ENCODE measurements at regions not wholly inside any gene's neighbourhood (a gene's known extent, or its start where the extent isn't known, plus 50 kb on each side); places are given as distances from the start of the nearest gene placed in this dataset.
"Not testable (repeated sequence)": the region's sequence is repeated elsewhere in the genome, so short reads cannot be mapped to it uniquely, and the experiment has no call there.

- Mint-ChIP-seq H3K27ac (no peak overlapping the region), H3K4me1 (ENCODE audit: low read depth) (no peaks in the 10 kb centered on the region), H3K36me3 (ENCODE audit: low read depth) (no peaks in the 10 kb centered on the region), H3K9me3 (peaks cover 36% of the 10 kb centered on the region), H3K4me3 (no peak overlapping the region), H3K27me3 (no peaks in the 10 kb centered on the region)
- intact Hi-C loops (cut with micrococcal nuclease) = no loop called here
Observed at GRCh38 chr5:12920527-12920926, 1016.3 kb upstream of the CTNND2 start.

DNA sequence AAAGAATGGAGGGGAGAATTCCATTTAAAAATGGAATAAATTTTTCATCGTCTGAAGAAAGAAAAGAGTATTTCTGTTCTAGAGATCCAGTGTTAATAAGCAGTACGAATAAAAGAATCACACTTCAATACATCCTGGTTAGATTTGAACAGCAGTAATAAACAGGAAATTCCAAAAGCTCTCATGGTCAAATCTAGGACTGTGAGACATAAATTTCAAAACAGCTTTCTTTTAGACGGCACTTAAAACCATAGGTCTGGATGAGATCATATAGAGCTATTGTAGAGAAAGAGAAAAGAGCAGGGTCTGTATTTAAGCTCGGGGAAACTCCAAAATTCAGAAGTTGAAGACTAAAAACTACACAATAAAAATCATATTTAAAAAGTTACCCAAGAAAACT is 1006.9 kb upstream of the CTNND2 start:
- peaks cover 13% of the 10 kb centered on the region for H3K9me3 Mint-ChIP-seq
- H3K4me3 Mint-ChIP-seq = no peak overlapping the region
- no peaks in the 10 kb centered on the region for H3K4me1 Mint-ChIP-seq (ENCODE audit: low read depth)
- H3K36me3 Mint-ChIP-seq (ENCODE audit: low read depth) = no peaks in the 10 kb centered on the region
- no peak overlapping the region for H3K27ac Mint-ChIP-seq
- intact Hi-C loops (cut with micrococcal nuclease) = no loop called here
- no peaks in the 10 kb centered on the region for H3K27me3 Mint-ChIP-seq

GRCh38 chr5:12910641-12911040 is 1006.4 kb upstream of the CTNND2 start:
- no peaks in the 10 kb centered on the region for H3K4me1 Mint-ChIP-seq (ENCODE audit: low read depth)
- H3K27ac Mint-ChIP-seq = no peak overlapping the region
- H3K9me3 Mint-ChIP-seq = peaks cover 9% of the 10 kb centered on the region
- H3K27me3 Mint-ChIP-seq = no peaks in the 10 kb centered on the region
- H3K4me3 Mint-ChIP-seq = no peak overlapping the region
- H3K36me3 Mint-ChIP-seq (ENCODE audit: low read depth) = no peaks in the 10 kb centered on the region
- intact Hi-C loops (cut with micrococcal nuclease) = no loop called here

- H3K4me3 Mint-ChIP-seq = no peak overlapping the region
- peaks cover 27% of the 10 kb centered on the region for H3K9me3 Mint-ChIP-seq
- H3K36me3 Mint-ChIP-seq (ENCODE audit: low read depth) = no peaks in the 10 kb centered on the region
- no peaks in the 10 kb centered on the region for H3K27me3 Mint-ChIP-seq
- no peak overlapping the region for H3K27ac Mint-ChIP-seq
- no peaks in the 10 kb centered on the region for H3K4me1 Mint-ChIP-seq (ENCODE audit: low read depth)
- intact Hi-C loops (cut with micrococcal nuclease) = no loop called here
Observed at GRCh38 chr5:12902611-12903010, 998.4 kb upstream of the CTNND2 start.

DNA sequence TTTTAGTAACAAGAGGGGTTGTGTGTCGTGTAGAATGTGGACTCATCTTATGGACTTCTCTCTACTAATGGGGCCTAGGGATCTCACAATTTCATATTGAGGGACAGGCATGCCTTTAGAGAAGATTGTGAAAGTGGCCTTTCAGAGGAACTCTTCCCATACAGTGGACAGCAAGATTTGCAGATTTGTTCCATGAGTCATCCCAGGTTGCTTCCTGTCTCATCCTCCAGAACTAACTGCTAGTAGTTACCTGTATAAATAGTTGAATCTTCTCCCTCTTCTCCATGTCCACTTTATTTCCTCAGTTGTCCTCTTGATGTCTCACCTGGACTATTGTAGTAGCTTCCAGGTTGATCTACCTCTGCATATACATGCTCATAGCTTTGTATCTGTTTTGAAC is 997.5 kb upstream of the CTNND2 start:
- Mint-ChIP-seq H3K27ac (no peak overlapping the region), H3K9me3 (peaks cover 30% of the 10 kb centered on the region), H3K4me3 (no peak overlapping the region), H3K36me3 (ENCODE audit: low read depth) (no peaks in the 10 kb centered on the region), H3K27me3 (no peaks in the 10 kb centered on the region), H3K4me1 (ENCODE audit: low read depth) (no peaks in the 10 kb centered on the region)
- intact Hi-C loops (cut with micrococcal nuclease) = no loop called here

DNA sequence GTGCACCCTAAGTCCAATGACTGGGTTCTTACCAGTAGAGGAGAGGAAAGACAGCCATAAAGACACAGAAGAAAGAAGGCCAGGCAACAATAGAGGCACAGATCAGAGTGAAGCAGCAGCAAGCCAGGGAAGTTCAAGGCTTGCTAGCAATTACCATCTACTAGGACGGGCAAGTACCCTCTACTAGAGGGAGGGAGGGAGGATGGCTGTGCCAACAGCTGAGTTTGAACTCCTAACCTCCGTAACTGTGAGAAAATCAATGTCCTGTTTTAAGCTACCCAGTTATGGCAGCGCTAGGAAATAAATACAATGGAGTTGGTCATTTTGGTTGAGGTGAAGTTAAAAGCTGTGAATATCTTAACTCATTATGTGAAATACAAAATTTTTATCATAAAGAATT is 991.8 kb upstream of the CTNND2 start:
- Mint-ChIP-seq H3K36me3 (ENCODE audit: low read depth) (no peaks in the 10 kb centered on the region), H3K27ac (no peak overlapping the region), H3K27me3 (no peaks in the 10 kb centered on the region), H3K4me3 (no peak overlapping the region), H3K9me3 (peaks cover 51% of the 10 kb centered on the region), H3K4me1 (ENCODE audit: low read depth) (no peaks in the 10 kb centered on the region)
- intact Hi-C loops (cut with micrococcal nuclease) = no loop called here

DNA sequence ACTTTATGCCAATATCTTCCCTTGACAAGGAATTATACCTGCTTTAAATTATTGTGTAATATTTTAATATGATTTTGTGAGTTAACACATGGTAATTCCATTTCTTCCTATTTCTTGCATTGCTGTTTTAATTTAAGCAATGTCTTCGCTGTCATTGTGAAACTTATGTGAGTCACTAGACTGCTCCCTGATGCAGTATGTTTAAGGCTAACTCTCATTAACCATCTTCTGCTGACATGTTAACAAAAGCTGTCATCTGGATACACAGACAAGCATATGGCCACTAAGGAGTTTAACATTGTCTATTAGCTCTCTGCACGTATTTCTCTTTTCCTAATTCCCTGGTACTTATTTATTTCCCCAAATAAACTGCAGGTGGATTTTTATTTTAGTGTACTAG is 980.8 kb upstream of the CTNND2 start:
- Mint-ChIP-seq H3K36me3 (ENCODE audit: low read depth) (no peaks in the 10 kb centered on the region), H3K27me3 (no peaks in the 10 kb centered on the region), H3K27ac (no peak overlapping the region), H3K4me3 (no peak overlapping the region), H3K4me1 (ENCODE audit: low read depth) (no peaks in the 10 kb centered on the region), H3K9me3 (peaks cover 18% of the 10 kb centered on the region)
- intact Hi-C loops (cut with micrococcal nuclease) = no loop called here

DNA sequence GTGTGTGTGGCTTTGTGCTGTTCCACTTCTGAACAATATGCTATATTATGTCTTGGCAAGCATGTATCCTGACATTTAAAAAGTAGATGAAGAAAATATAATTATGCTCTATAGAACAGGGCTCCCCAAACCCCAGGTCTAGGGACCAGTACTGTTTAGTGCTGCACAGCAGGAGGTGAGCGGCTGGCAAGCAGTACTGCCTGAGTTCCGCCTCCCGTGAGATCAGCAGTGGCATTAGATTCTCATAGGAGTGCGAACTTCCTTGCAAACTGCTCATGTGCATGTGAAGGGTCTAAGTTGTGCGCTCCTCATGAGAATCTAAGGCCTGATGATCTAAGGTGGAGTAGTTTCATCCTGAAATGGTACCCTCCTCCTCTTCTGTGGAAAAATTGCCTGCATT is 979.1 kb upstream of the CTNND2 start:
- Mint-ChIP-seq H3K4me1 (ENCODE audit: low read depth) (no peaks in the 10 kb centered on the region), H3K9me3 (peaks cover 18% of the 10 kb centered on the region), H3K36me3 (ENCODE audit: low read depth) (no peaks in the 10 kb centered on the region), H3K27ac (no peak overlapping the region), H3K27me3 (no peaks in the 10 kb centered on the region), H3K4me3 (no peak overlapping the region)
- intact Hi-C loops (cut with micrococcal nuclease) = no loop called here

DNA sequence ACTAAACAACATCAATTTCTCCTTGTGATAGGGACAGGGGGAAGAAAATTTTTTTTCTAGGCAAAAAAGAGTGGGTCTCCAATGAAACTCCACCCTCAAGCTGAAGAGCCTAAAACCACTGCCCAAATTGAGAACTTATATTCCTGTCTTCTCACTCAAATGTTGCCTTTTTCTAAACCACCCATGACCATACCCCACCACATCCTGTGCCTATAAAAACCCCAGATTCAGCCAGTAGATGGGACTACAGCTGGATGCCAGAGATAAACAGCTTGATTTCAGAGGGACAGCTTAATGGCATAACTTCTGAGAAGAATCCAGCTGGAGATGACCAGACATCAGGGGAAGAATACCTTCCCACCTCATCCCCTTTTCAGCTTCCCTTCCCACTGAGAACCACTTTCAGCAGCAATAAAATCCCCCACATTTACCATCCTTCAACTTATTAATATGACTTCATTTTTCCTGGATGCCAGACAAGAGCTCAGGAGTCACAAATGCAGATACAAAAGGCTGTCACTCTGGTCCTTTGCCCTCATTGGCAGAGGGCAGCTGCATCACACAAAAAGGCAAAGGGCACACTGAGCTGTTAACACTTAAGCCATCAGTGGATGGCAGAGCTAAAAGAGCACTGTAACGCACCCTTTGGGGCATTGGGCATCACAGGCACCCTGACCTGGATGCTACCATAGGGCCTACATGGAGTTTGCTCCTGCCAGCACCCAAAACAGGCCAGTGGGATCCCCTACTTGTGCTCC is 972.5 kb upstream of the CTNND2 start:
- Mint-ChIP-seq H3K36me3 (ENCODE audit: low read depth) (no peaks in the 10 kb centered on the region), H3K27me3 (no peaks in the 10 kb centered on the region), H3K27ac (no peak overlapping the region), H3K9me3 (peaks cover 26% of the 10 kb centered on the region), H3K4me1 (ENCODE audit: low read depth) (no peaks in the 10 kb centered on the region), H3K4me3 (no peak overlapping the region)
- intact Hi-C loops (cut with micrococcal nuclease) = no loop called here

- no peaks in the 10 kb centered on the region for H3K27me3 Mint-ChIP-seq
- H3K4me1 Mint-ChIP-seq (ENCODE audit: low read depth) = no peaks in the 10 kb centered on the region
- no peak overlapping the region for H3K4me3 Mint-ChIP-seq
- no peaks in the 10 kb centered on the region for H3K36me3 Mint-ChIP-seq (ENCODE audit: low read depth)
- H3K9me3 Mint-ChIP-seq = peaks cover 25% of the 10 kb centered on the region
- intact Hi-C loops (cut with micrococcal nuclease) = no loop called here
- H3K27ac Mint-ChIP-seq = no peak overlapping the region
Observed at GRCh38 chr5:12870872-12871539, 966.8 kb upstream of the CTNND2 start.

GRCh38 chr5:12865529-12865928 is 961.3 kb upstream of the CTNND2 start:
- H3K27ac Mint-ChIP-seq = no peak overlapping the region
- H3K36me3 Mint-ChIP-seq (ENCODE audit: low read depth) = no peaks in the 10 kb centered on the region
- H3K4me3 Mint-ChIP-seq = no peak overlapping the region
- intact Hi-C loops (cut with micrococcal nuclease) = no loop called here
- H3K27me3 Mint-ChIP-seq = no peaks in the 10 kb centered on the region
- H3K4me1 Mint-ChIP-seq (ENCODE audit: low read depth) = no peaks in the 10 kb centered on the region
- H3K9me3 Mint-ChIP-seq = peaks cover 7% of the 10 kb centered on the region

DNA sequence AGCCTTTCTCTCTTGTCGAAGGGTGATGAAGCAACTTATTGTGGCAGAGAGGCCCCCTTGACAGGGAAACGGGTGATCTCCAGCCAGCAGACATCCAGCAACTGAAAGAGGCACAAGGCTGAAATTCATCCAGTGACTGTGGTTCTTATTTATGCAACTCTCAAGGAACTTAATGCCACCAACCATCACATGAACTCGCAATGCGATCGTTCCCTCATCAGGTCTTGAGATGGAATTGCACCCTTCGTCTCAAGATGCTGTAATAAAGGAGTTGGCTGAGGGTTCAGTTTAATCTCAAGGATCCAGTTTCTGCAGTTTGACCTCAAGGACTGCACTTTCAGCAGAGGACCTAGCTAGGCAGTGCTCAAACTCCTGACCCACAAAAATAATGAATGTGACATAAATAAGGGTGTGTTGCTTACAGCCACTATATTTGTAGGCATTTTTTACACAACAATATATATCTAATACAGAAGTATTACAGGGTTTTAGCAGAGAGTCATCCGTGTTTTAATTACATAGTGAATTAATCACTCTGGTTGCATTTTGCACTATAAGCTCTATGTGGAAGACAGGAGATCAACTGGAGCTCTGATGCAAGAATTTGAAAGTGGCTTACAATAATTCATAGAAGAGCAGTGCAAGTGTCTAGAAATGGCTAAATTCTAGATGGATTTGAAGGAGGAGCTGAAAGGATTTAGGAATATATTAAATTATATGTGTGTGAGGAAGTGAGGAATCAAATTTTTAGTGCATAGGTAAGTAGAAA is 957.8 kb upstream of the CTNND2 start:
- H3K4me1 Mint-ChIP-seq (ENCODE audit: low read depth) = no peaks in the 10 kb centered on the region
- intact Hi-C loops (cut with micrococcal nuclease) = no loop called here

GRCh38 chr5:12856105-12856504 is 951.9 kb upstream of the CTNND2 start:
- H3K27me3 Mint-ChIP-seq; H3K4me1 Mint-ChIP-seq (ENCODE audit: low read depth); H3K27ac Mint-ChIP-seq; H3K36me3 Mint-ChIP-seq (ENCODE audit: low read depth); H3K4me3 Mint-ChIP-seq; intact Hi-C loops (cut with micrococcal nuclease): not testable (repeated sequence)
- H3K9me3 Mint-ChIP-seq = peaks cover 34% of the 10 kb centered on the region

More for the DNA sequence above, 957.8 kb upstream of the CTNND2 start:
- Mint-ChIP-seq H3K27ac (no peak overlapping the region), H3K4me3 (no peak overlapping the region), H3K9me3 (peaks cover 18% of the 10 kb centered on the region), H3K36me3 (ENCODE audit: low read depth) (no peaks in the 10 kb centered on the region), H3K27me3 (no peaks in the 10 kb centered on the region)

GRCh38 chr5:12854386-12854785 is 950.1 kb upstream of the CTNND2 start:
- Mint-ChIP-seq H3K27ac (no peak overlapping the region), H3K4me1 (ENCODE audit: low read depth) (no peaks in the 10 kb centered on the region), H3K9me3 (peaks cover 28% of the 10 kb centered on the region), H3K27me3 (no peaks in the 10 kb centered on the region), H3K4me3 (no peak overlapping the region), H3K36me3 (ENCODE audit: low read depth) (no peaks in the 10 kb centered on the region)
- intact Hi-C loops (cut with micrococcal nuclease) = no loop called here
